ENCODE measurements at regions not wholly inside any gene's neighbourhood (a gene's known extent, or its start where the extent isn't known, plus 50 kb on each side); places are given as distances from the start of the nearest gene placed in this dataset.

- H3K27me3 Mint-ChIP-seq (ENCODE audit: insufficient read depth), result peaks cover 11% of the 10 kb centered on the region
- DNase-seq (ENCODE audit: low spot score), result no peak
- intact Hi-C loops (cut with micrococcal nuclease), result no loop called here
- H3K4me3 Mint-ChIP-seq, result no peak overlapping the region
- no peaks in the 10 kb centered on the region for H3K9me3 Mint-ChIP-seq
- no peaks in the 10 kb centered on the region for H3K36me3 Mint-ChIP-seq (ENCODE audit: low read depth)
- no peak overlapping the region for H3K27ac Mint-ChIP-seq
- H3K4me1 Mint-ChIP-seq (ENCODE audit: low read depth), result no peaks in the 10 kb centered on the region
Measured at GRCh38 chr3:126275620-126275904, 81.6 kb downstream of the KLF15 start.

DNA sequence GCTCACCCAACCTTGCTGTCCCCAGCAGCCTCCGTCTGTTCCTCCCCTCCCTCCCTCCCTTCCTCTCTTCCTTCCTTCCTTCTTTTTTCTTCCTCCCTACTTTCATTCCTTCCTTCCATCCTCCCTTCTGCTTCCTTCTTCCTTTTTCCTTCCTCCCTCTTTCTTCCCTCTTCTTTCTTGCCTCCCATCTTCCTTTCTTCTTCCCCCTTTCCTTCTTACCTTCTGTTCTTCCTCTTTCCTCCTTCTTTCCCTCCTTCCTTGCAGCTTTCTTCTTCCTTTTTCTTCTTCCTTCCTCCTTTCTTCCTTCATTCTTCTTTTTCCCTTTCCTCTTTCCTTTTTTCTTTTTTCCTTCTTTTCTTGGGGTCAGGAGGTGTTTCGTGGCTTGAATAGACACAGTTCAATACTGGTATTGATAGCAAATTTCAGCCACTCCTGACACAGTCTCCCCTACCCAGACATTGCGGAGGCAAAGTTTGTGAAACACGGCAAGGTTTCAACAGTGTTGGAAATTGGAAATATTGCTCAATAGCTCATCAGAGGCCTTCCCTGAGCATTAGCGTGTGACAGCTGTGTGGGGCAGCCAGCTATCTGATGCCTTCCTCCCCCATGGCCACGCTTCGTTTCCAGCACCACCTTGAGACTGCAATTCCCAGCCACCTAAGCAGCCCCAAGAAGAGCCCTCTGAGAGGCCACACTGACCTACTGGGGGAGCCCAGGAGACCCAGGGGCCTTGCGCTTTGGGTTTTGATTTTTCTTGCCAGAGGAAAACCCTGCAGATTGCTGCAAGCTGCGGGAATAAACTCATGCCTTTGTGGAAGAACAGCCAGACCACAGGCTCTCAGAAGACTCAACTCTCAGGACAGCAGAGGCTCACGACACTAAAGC lies 82.2 kb downstream of the KLF15 start:
- no peak for DNase-seq (ENCODE audit: low spot score)
- H3K36me3 Mint-ChIP-seq (ENCODE audit: low read depth), result no peaks in the 10 kb centered on the region
- no peaks in the 10 kb centered on the region for H3K9me3 Mint-ChIP-seq
- H3K27me3 Mint-ChIP-seq (ENCODE audit: insufficient read depth), result peaks cover 10% of the 10 kb centered on the region
- intact Hi-C loops (cut with micrococcal nuclease), result no loop called here
- no peaks in the 10 kb centered on the region for H3K4me1 Mint-ChIP-seq (ENCODE audit: low read depth)
- H3K4me3 Mint-ChIP-seq, result no peak overlapping the region
- H3K27ac Mint-ChIP-seq, result no peak overlapping the region

GRCh38 chr3:126270145-126270811 lies 86.9 kb downstream of the KLF15 start:
- H3K9me3 Mint-ChIP-seq, result no peaks in the 10 kb centered on the region
- intact Hi-C loops (cut with micrococcal nuclease), result no loop called here
- no peaks in the 10 kb centered on the region for H3K4me1 Mint-ChIP-seq (ENCODE audit: low read depth)
- H3K4me3 Mint-ChIP-seq, result no peak overlapping the region
- H3K27ac Mint-ChIP-seq, result no peak overlapping the region
- no peak for DNase-seq (ENCODE audit: low spot score)
- peaks cover 10% of the 10 kb centered on the region for H3K27me3 Mint-ChIP-seq (ENCODE audit: insufficient read depth)
- H3K36me3 Mint-ChIP-seq (ENCODE audit: low read depth), result no peaks in the 10 kb centered on the region

GRCh38 chr3:126269354-126269753 lies 87.9 kb downstream of the KLF15 start:
- Mint-ChIP-seq H3K4me1 (ENCODE audit: low read depth) (no peaks in the 10 kb centered on the region), H3K4me3 (no peak overlapping the region), H3K27me3 (ENCODE audit: insufficient read depth) (peaks cover 8% of the 10 kb centered on the region), H3K27ac (no peak overlapping the region), H3K9me3 (no peaks in the 10 kb centered on the region), H3K36me3 (ENCODE audit: low read depth) (no peaks in the 10 kb centered on the region)
- intact Hi-C loops (cut with micrococcal nuclease), result no loop called here
- no peak for DNase-seq (ENCODE audit: low spot score)

DNA sequence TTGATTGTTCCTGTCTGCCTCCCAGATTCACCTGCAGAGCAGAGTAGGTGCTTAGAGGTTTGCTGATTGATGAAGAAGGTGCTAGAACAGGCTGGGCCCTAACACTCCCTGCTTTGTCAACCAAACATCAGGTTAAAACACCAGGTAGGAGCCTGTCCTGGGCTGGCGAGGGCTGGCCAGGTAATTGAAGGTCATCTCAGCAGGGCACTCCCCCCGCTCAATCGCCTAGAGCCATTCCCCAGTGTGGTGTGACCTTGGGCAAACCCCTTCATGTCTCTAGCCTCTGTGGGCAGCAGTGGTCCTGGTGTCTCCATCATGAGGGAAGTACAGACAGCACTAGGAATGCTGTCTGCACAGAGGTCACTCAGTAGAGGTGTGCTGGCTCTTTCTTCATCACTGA lies 88.3 kb downstream of the KLF15 start:
- H3K27me3 Mint-ChIP-seq (ENCODE audit: insufficient read depth), result peaks cover 7% of the 10 kb centered on the region
- H3K4me1 Mint-ChIP-seq (ENCODE audit: low read depth), result no peaks in the 10 kb centered on the region
- no peak for DNase-seq (ENCODE audit: low spot score)
- intact Hi-C loops (cut with micrococcal nuclease), result no loop called here
- H3K4me3 Mint-ChIP-seq, result no peak overlapping the region
- no peaks in the 10 kb centered on the region for H3K36me3 Mint-ChIP-seq (ENCODE audit: low read depth)
- H3K9me3 Mint-ChIP-seq, result no peaks in the 10 kb centered on the region
- no peak overlapping the region for H3K27ac Mint-ChIP-seq

DNA sequence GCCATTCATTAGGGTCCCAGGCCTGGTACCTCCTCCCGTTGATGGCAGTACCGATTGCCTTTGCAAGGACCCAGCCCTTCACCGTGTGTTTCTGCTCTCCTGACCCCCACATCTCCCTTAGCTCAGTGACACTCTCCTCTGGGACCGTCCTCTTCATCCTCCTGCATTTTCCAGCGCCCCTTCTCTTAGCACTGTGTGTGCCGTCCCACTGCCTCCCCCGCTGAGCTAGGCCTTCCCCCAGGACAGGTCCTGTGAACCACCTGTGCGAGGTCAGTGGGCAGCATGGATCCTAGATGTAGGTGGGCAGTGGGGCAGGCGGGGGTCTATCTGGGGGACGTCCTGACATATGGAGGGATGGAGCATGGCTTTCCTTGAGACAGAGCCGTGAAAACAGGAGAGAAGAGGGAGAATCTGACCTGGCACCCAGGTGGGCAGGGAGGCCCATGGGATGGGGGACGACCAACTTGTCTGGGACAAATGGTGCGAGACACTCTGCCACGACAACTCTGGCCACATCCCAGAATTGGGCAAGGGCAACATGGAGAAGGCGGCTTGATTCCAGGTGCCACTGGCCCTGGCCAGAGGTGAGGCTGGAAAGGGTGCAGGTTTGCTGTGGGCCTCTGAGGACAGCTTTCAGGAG lies 87.7 kb upstream of the ALDH1L1 start:
- Mint-ChIP-seq H3K9me3 (no peaks in the 10 kb centered on the region), H3K27ac (no peak overlapping the region)
- intact Hi-C loops (cut with micrococcal nuclease), result no loop called here

DNA sequence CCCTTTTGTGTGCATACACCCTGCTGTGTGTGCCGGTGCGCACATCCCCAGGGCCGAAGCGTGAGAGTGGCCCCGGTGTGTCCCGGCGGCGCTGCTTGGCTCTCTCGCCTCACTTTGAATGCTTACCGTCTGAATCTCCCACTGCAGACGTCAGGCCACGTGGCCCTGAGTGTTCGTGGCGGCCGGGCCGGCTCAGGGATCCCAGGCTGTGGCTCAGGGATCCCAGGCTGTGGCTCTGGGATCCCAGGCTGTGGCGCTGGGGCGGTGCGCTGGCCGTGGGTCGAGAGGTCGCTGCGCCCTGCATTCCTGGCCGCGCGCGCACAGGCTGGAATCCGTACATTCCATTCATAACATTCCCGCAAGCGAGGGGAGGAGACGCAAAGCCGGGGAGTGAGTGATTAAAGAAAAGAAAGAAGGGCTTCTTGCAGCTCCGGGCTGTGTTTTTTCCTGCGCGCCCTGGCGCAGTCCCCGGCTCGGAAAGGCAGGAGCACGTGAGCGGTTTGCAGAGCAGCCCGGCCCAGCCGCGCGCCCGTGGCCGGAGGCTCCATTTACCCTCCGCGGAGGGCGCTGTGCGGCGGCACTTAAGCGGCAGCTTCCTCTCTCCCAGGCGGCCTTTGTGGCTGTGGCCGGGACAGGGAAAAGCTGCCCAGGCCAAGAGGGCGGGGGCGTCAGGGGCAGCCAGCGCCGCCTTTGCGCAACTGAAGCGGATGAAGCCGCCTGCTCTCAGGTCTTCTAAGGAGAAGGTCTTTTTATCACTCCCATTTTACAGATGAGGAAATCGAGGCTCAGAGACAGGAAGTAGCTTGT lies 87.0 kb upstream of the ALDH1L1 start:
- peaks cover 1% of the 10 kb centered on the region for H3K27me3 Mint-ChIP-seq (ENCODE audit: insufficient read depth)

More for the DNA sequence above, 87.7 kb upstream of the ALDH1L1 start:
- Mint-ChIP-seq H3K27me3 (ENCODE audit: insufficient read depth) (peaks cover 5% of the 10 kb centered on the region), H3K36me3 (ENCODE audit: low read depth) (no peaks in the 10 kb centered on the region), H3K4me3 (no peak overlapping the region), H3K4me1 (ENCODE audit: low read depth) (no peaks in the 10 kb centered on the region)
- no peak for DNase-seq (ENCODE audit: low spot score)

GRCh38 chr3:126266850-126267168 lies 86.4 kb upstream of the ALDH1L1 start:
- Mint-ChIP-seq H3K9me3 (no peaks in the 10 kb centered on the region), H3K27me3 (ENCODE audit: insufficient read depth) (peaks cover 1% of the 10 kb centered on the region), H3K36me3 (ENCODE audit: low read depth) (no peaks in the 10 kb centered on the region), H3K4me3 (no peak overlapping the region), H3K4me1 (ENCODE audit: low read depth) (no peaks in the 10 kb centered on the region), H3K27ac (no peak overlapping the region)
- DNase-seq (ENCODE audit: low spot score), result no peak
- intact Hi-C loops (cut with micrococcal nuclease), result no loop called here

More for the DNA sequence above, 87.0 kb upstream of the ALDH1L1 start:
- no peaks in the 10 kb centered on the region for H3K36me3 Mint-ChIP-seq (ENCODE audit: low read depth)
- no peaks in the 10 kb centered on the region for H3K9me3 Mint-ChIP-seq
- intact Hi-C loops (cut with micrococcal nuclease), result no loop called here
- H3K27ac Mint-ChIP-seq, result no peak overlapping the region
- no peak for DNase-seq (ENCODE audit: low spot score)
- no peaks in the 10 kb centered on the region for H3K4me1 Mint-ChIP-seq (ENCODE audit: low read depth)
- no peak overlapping the region for H3K4me3 Mint-ChIP-seq

- no peak for DNase-seq (ENCODE audit: low spot score)
- H3K27me3 Mint-ChIP-seq (ENCODE audit: insufficient read depth), result peaks cover 1% of the 10 kb centered on the region
- no peak overlapping the region for H3K27ac Mint-ChIP-seq
- intact Hi-C loops (cut with micrococcal nuclease), result no loop called here
- H3K4me3 Mint-ChIP-seq, result no peak overlapping the region
- no peaks in the 10 kb centered on the region for H3K9me3 Mint-ChIP-seq
- H3K4me1 Mint-ChIP-seq (ENCODE audit: low read depth), result no peaks in the 10 kb centered on the region
- no peaks in the 10 kb centered on the region for H3K36me3 Mint-ChIP-seq (ENCODE audit: low read depth)
Measured at GRCh38 chr3:126266291-126266840, 86.0 kb upstream of the ALDH1L1 start.

GRCh38 chr3:126264952-126265351 lies 84.6 kb upstream of the ALDH1L1 start:
- Mint-ChIP-seq H3K36me3 (ENCODE audit: low read depth) (no peaks in the 10 kb centered on the region), H3K4me3 (no peak overlapping the region), H3K27me3 (ENCODE audit: insufficient read depth) (peaks cover 1% of the 10 kb centered on the region), H3K27ac (no peak overlapping the region), H3K4me1 (ENCODE audit: low read depth) (no peaks in the 10 kb centered on the region), H3K9me3 (no peaks in the 10 kb centered on the region)
- intact Hi-C loops (cut with micrococcal nuclease), result no loop called here
- no peak for DNase-seq (ENCODE audit: low spot score)

DNA sequence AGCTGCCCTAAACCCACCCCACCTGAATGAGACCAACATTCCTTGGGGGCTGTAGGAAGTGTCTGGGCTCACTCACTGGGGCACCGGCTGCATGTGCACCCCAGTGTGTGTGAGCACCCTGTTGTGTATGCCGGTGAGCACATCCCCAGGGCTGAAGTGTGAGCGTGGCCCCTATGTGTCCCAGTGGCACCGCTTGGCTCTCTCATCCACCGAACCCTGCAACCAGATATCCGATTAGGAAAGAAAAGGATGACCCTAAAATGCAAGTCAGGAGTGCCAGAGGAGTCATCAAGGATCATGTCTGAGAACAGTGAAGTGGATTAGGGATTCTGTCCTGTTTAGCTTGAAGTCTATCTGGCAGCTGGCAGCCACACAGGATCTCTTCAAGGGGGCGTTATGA lies 84.0 kb upstream of the ALDH1L1 start:
- H3K4me1 Mint-ChIP-seq (ENCODE audit: low read depth), result no peaks in the 10 kb centered on the region
- H3K27ac Mint-ChIP-seq, result no peak overlapping the region
- no peaks in the 10 kb centered on the region for H3K9me3 Mint-ChIP-seq
- peaks cover 1% of the 10 kb centered on the region for H3K27me3 Mint-ChIP-seq (ENCODE audit: insufficient read depth)
- DNase-seq (ENCODE audit: low spot score), result no peak
- intact Hi-C loops (cut with micrococcal nuclease), result no loop called here
- no peak overlapping the region for H3K4me3 Mint-ChIP-seq
- no peaks in the 10 kb centered on the region for H3K36me3 Mint-ChIP-seq (ENCODE audit: low read depth)

- Mint-ChIP-seq H3K4me3 (no peak overlapping the region), H3K9me3 (no peaks in the 10 kb centered on the region), H3K36me3 (ENCODE audit: low read depth) (no peaks in the 10 kb centered on the region), H3K27ac (no peak overlapping the region), H3K27me3 (ENCODE audit: insufficient read depth) (peaks cover 1% of the 10 kb centered on the region), H3K4me1 (ENCODE audit: low read depth) (no peaks in the 10 kb centered on the region)
- DNase-seq (ENCODE audit: low spot score), result no peak
- intact Hi-C loops (cut with micrococcal nuclease), result no loop called here
Measured at GRCh38 chr3:126263971-126264370, 83.6 kb upstream of the ALDH1L1 start.

Measured in activated T-helper 1 cell treated with anti-CD3 and anti-CD28 coated beads, Interleukin-12 subunit alpha, Interleukin-12 subunit beta, Interleukin-2, Interleukin-4 antibody, amounts not matched to agents 30 ng/mL and 10 ng/mL and 1 ng/mL, durations not matched to agents 14 hours and 24 hours and 36 hours (primary cell).